Kidney (tissue), 13 donors: ENCODE measurements at regions not wholly inside any gene's neighbourhood (a gene's known extent, or its start where the extent isn't known, plus 50 kb on each side); places are given as distances from the start of the nearest gene placed in this dataset.

Experiments used
- DNase-seq, 5 donors: peaks; one replicate each; pipeline ENCODE4 v3.0.0-alpha.2; 2013 to 2020
- FAIRE-seq: peaks from 2 replicates; lab custom pipeline; 2012; peaks lifted over from hg19 to GRCh38; lab: Jason Lieb, UNC
- H3K27ac ChIP-seq, 2 donors: one replicate each; pipeline ENCODE4 v1.7.0; 2013; ENCODE audit warnings: low read depth in 2 of 2, low read length in 2 of 2, inconsistent platforms in 1 of 2
- H3K27me3 ChIP-seq: one replicate; pipeline ENCODE4 v1.7.1; 2013; ENCODE audit warnings: low read length, inconsistent platforms; ENCODE audit not compliant: control insufficient read depth, insufficient read depth
- H3K36me3 ChIP-seq, 3 donors: one replicate each; pipeline versions ENCODE4 v1.7.0 to v1.7.1; 2013; ENCODE audit warnings: low read length in 3 of 3, control low read depth in 1 of 3, inconsistent platforms in 1 of 3; ENCODE audit not compliant: insufficient read depth in 3 of 3, control insufficient read depth in 2 of 3
- H3K4me1 ChIP-seq, 3 donors: one replicate each; pipeline versions ENCODE4 v1.7.0 to v1.7.1; 2013; ENCODE audit warnings: low read length in 3 of 3, inconsistent platforms in 1 of 3, low read depth in 1 of 3; ENCODE audit not compliant: control insufficient read depth in 2 of 3, insufficient read depth in 2 of 3
- H3K4me3 ChIP-seq, 3 donors: one replicate each; pipeline versions ENCODE4 v1.7.0 to v1.8.1; 2013; ENCODE audit warnings: low read length in 3 of 3, control low read depth in 1 of 3, inconsistent platforms in 1 of 3
- H3K9ac ChIP-seq, 3 donors: one replicate each; pipeline versions ENCODE4 v1.7.0 to v1.7.1; 2013; ENCODE audit warnings: low read length in 3 of 3, control low read depth in 1 of 3, inconsistent platforms in 1 of 3
- H3K9me3 ChIP-seq, 3 donors: one replicate each; pipeline versions ENCODE4 v1.7.0 to v1.7.1; 2013; ENCODE audit warnings: low read length in 3 of 3, control low read depth in 1 of 3, inconsistent platforms in 1 of 3; ENCODE audit not compliant: control insufficient read depth in 2 of 3, insufficient read depth in 1 of 3
- CTCF ChIP-seq: IDR thresholded peaks from 3 replicates; pipeline ENCODE4 v1.5.1; 2012; ENCODE audit warnings: mild to moderate bottlenecking, moderate library complexity, borderline replicate concordance; ENCODE audit not compliant: insufficient read depth; ENCODE audit errors: extremely low read depth
- intact Hi-C: fragments of 100-400 bp; cut with DNase I; formaldehyde crosslinking; loops from one replicate; pipeline ENCODE4 v1.11.1; 2022
- donor health status: control.
- donor health status: control.
- donor health status: control.
- donor health status: control.
- donor health status: control.
- donor health status: DM: yes; HTN: yes; CAD: no.
- donor health status: Normal renal cell carcinoma (clear cell type).

- Histone ChIP-seq H3K4me3 (no peak overlapping the region), H3K36me3 (no peaks in the 10 kb centered on the region), H3K9ac (no peak overlapping the region), H3K9me3 (peaks cover 0 to 6% (median 4%) of the 10 kb centered on the region in 3 donors), H3K27ac (no peak overlapping the region), H3K4me1 (no peaks in the 10 kb centered on the region), H3K27me3 (no peaks in the 10 kb centered on the region)
- TF ChIP-seq CTCF = no peak
- intact Hi-C loops = no loop called here
- FAIRE-seq = no peak
- DNase-seq = no peak
Observed at GRCh38 chr20:12170406-12170805, 252.7 kb downstream of the BTBD3 start.

GRCh38 chr20:12171923-12172524 is 254.3 kb downstream of the BTBD3 start:
- no peak for TF ChIP-seq CTCF
- H3K9me3 ChIP-seq = peaks cover 0 to 6% (median 4%) of the 10 kb centered on the region in 3 donors
- no peak overlapping the region for H3K27ac ChIP-seq
- H3K9ac ChIP-seq = no peak overlapping the region
- H3K27me3 ChIP-seq = no peaks in the 10 kb centered on the region
- intact Hi-C loops = no loop called here
- H3K4me3 ChIP-seq = no peak overlapping the region
- no peaks in the 10 kb centered on the region for H3K4me1 ChIP-seq
- DNase-seq = no peak
- H3K36me3 ChIP-seq = no peaks in the 10 kb centered on the region
- no peak for FAIRE-seq

GRCh38 chr20:12173347-12174012 is 255.8 kb downstream of the BTBD3 start:
- H3K9ac ChIP-seq = no peak overlapping the region
- H3K36me3 ChIP-seq = no peaks in the 10 kb centered on the region
- FAIRE-seq = no peak
- intact Hi-C loops = no loop called here
- H3K27me3 ChIP-seq = no peaks in the 10 kb centered on the region
- H3K4me1 ChIP-seq = no peaks in the 10 kb centered on the region
- H3K27ac ChIP-seq = no peak overlapping the region
- DNase-seq = no peak
- TF ChIP-seq CTCF = no peak
- H3K4me3 ChIP-seq = no peak overlapping the region
- H3K9me3 ChIP-seq = no peaks in the 10 kb centered on the region
